ENCODE measurements at regions not wholly inside any gene's neighbourhood (a gene's known extent, or its start where the extent isn't known, plus 50 kb on each side); places are given as distances from the start of the nearest gene placed in this dataset.

DNA sequence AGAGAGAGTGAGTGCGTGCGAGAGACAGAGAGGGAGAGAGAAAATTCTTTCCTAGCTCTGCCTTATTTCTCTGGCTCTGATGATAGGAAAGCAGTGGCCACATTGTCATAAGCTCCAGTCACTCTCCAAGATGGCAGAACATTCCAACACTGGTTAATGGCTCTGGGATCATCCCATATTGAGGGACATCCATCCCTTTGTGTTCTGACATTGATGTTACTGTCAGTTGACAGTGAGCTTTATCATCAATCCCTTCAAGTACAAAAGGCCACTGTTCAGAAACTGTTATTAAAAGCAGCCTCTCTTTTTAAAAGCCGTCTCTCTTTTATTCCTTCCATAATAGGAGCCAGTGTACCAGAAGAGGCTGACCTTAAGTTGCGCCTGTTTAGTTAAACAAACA is 1084.9 kb upstream of the RBFOX1 start:
- TF ChIP-seq RAD21 (IDR thresholded peaks at IDR 0.05; ENCODE audit: low read depth) (no peak), TCF12 (IDR thresholded peaks at IDR 0.05; ENCODE audit: low read depth) (no peak), EP300 (IDR thresholded peaks at IDR 0.05; ENCODE audit: borderline replicate concordance) (no peak), FOXM1 (IDR thresholded peaks at IDR 0.05; ENCODE audit: borderline replicate concordance, low read depth) (no peak), CREB1 (IDR thresholded peaks at IDR 0.05; ENCODE audit: low read depth) (no peak), EGR1 (IDR thresholded peaks at IDR 0.05) (no peak), NFIC (IDR thresholded peaks at IDR 0.05) (no peak), CEBPB (IDR thresholded peaks at IDR 0.05) (no peak), YY1 (IDR thresholded peaks at IDR 0.05; ENCODE audit: low read depth) (no peak), TAF1 (IDR thresholded peaks at IDR 0.05; ENCODE audit: low read depth) (no peak), ZBTB7A (IDR thresholded peaks at IDR 0.05; ENCODE audit: low read depth) (no peak), TEAD4 (IDR thresholded peaks at IDR 0.05) (no peak)
- TF ChIP-seq, protein P1, sequence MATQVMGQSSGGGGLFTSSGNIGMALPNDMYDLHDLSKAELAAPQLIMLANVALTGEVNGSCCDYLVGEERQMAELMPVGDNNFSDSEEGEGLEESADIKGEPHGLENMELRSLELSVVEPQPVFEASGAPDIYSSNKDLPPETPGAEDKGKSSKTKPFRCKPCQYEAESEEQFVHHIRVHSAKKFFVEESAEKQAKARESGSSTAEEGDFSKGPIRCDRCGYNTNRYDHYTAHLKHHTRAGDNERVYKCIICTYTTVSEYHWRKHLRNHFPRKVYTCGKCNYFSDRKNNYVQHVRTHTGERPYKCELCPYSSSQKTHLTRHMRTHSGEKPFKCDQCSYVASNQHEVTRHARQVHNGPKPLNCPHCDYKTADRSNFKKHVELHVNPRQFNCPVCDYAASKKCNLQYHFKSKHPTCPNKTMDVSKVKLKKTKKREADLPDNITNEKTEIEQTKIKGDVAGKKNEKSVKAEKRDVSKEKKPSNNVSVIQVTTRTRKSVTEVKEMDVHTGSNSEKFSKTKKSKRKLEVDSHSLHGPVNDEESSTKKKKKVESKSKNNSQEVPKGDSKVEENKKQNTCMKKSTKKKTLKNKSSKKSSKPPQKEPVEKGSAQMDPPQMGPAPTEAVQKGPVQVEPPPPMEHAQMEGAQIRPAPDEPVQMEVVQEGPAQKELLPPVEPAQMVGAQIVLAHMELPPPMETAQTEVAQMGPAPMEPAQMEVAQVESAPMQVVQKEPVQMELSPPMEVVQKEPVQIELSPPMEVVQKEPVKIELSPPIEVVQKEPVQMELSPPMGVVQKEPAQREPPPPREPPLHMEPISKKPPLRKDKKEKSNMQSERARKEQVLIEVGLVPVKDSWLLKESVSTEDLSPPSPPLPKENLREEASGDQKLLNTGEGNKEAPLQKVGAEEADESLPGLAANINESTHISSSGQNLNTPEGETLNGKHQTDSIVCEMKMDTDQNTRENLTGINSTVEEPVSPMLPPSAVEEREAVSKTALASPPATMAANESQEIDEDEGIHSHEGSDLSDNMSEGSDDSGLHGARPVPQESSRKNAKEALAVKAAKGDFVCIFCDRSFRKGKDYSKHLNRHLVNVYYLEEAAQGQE (IDR thresholded peaks at IDR 0.05; ENCODE audit: low read depth): no peak
- TF ChIP-seq, protein P2, sequence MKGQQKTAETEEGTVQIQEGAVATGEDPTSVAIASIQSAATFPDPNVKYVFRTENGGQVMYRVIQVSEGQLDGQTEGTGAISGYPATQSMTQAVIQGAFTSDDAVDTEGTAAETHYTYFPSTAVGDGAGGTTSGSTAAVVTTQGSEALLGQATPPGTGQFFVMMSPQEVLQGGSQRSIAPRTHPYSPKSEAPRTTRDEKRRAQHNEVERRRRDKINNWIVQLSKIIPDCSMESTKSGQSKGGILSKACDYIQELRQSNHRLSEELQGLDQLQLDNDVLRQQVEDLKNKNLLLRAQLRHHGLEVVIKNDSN (IDR thresholded peaks at IDR 0.05): no peak
- TF ChIP-seq, protein P3, sequence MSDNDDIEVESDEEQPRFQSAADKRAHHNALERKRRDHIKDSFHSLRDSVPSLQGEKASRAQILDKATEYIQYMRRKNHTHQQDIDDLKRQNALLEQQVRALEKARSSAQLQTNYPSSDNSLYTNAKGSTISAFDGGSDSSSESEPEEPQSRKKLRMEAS (IDR thresholded peaks at IDR 0.05): no peak

DNA sequence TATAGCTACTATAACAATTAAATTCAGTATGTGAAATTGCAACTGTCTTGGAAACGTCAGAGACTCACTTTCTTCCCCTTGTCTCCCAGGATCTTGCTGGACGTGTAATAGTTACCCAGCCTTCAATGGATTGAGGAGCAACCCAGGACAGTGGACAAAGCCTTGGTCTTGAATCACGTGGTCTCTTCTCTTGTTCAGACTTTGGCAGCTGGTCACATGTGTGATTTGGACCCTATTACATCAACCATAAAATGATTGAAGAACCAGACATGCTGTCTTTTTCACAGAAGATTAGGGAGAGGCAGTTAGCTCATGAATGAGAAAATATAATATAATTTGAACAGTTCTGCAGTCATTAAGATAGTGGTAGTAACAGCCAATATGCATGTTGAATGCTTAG is 1085.5 kb upstream of the RBFOX1 start:
- TF ChIP-seq EP300 (IDR thresholded peaks at IDR 0.05; ENCODE audit: borderline replicate concordance) (no peak), TEAD4 (IDR thresholded peaks at IDR 0.05) (no peak), FOXM1 (IDR thresholded peaks at IDR 0.05; ENCODE audit: borderline replicate concordance, low read depth) (no peak), TAF1 (IDR thresholded peaks at IDR 0.05; ENCODE audit: low read depth) (no peak), CEBPB (IDR thresholded peaks at IDR 0.05) (no peak), EGR1 (IDR thresholded peaks at IDR 0.05) (no peak), ZBTB7A (IDR thresholded peaks at IDR 0.05; ENCODE audit: low read depth) (no peak), NFIC (IDR thresholded peaks at IDR 0.05) (no peak), YY1 (IDR thresholded peaks at IDR 0.05; ENCODE audit: low read depth) (no peak)
- TF ChIP-seq, protein P2 (IDR thresholded peaks at IDR 0.05): no peak
- TF ChIP-seq, protein P1 (IDR thresholded peaks at IDR 0.05; ENCODE audit: low read depth): no peak
- TF ChIP-seq, protein P3 (IDR thresholded peaks at IDR 0.05): no peak

DNA sequence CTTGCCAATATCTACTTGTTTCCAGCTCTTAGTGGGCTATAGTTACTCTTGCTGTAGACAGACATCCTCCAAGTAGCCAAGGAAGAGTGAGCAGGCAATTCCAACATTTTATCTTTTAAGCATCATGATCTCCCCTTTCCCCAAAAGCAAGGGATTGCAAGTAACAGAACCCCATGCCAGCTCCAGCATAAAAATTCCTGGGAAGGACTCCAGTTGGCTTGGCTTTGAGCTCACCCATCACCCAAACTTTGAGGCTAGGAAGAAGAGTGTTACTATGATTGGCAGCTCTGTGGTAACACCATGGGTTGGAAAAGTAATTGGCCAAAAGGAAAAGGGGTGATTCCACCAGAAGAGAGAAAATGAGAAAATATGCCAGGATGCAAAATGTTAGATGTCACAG is 1086.4 kb upstream of the RBFOX1 start:
- TF ChIP-seq TCF12 (IDR thresholded peaks at IDR 0.05; ENCODE audit: low read depth): no peak
- no peak for TF ChIP-seq RAD21 (IDR thresholded peaks at IDR 0.05; ENCODE audit: low read depth)

DNA sequence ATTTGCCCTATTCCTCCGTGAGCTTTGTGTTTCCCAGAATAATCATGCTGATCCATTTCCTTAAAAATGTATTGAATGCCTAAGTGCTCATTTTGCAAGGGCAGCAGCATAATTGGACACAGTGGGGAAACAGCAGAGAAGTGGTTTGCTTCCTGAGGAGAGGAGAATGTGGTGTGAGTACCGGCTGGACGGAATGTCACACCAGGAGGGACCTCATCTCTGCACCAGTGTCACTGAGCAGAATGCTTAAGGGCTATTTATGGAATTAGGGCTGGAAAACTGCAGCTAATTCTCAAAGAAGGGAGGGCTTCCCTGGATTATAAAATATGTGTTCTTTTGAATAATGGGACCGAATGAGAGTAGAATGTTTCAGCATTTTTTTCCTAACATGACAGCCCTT is 1100.6 kb upstream of the RBFOX1 start:
- TF ChIP-seq EGR1 (IDR thresholded peaks at IDR 0.05) (no peak), YY1 (IDR thresholded peaks at IDR 0.05; ENCODE audit: low read depth) (no peak), NFIC (IDR thresholded peaks at IDR 0.05) (no peak), TEAD4 (IDR thresholded peaks at IDR 0.05) (no peak), FOXM1 (IDR thresholded peaks at IDR 0.05; ENCODE audit: borderline replicate concordance, low read depth) (no peak), EP300 (IDR thresholded peaks at IDR 0.05; ENCODE audit: borderline replicate concordance) (no peak), RAD21 (IDR thresholded peaks at IDR 0.05; ENCODE audit: low read depth) (no peak), CEBPB (IDR thresholded peaks at IDR 0.05) (no peak), ZBTB7A (IDR thresholded peaks at IDR 0.05; ENCODE audit: low read depth) (no peak), CREB1 (IDR thresholded peaks at IDR 0.05; ENCODE audit: low read depth) (no peak), TCF12 (IDR thresholded peaks at IDR 0.05; ENCODE audit: low read depth) (no peak), TAF1 (IDR thresholded peaks at IDR 0.05; ENCODE audit: low read depth) (no peak)
- TF ChIP-seq, protein P3 (IDR thresholded peaks at IDR 0.05): no peak
- TF ChIP-seq, protein P1 (IDR thresholded peaks at IDR 0.05; ENCODE audit: low read depth): no peak
- TF ChIP-seq, protein P2 (IDR thresholded peaks at IDR 0.05): no peak

Measured in Ishikawa (cell line).